Upper lobe of left lung (tissue), 6 donors: ENCODE measurements at regions not wholly inside any gene's neighbourhood (a gene's known extent, or its start where the extent isn't known, plus 50 kb on each side); places are given as distances from the start of the nearest gene placed in this dataset.

Experiments
- ATAC-seq, 2 donors: fragments of 200-7000 bp; cut with Tn5 transposase; one replicate each; pipeline ENCODE4 v1.9.1; 2022; ENCODE audit warnings: mild to moderate bottlenecking in 2 of 2, moderate library complexity in 2 of 2; ENCODE audit not compliant: low FRiP score in 2 of 2
- DNase-seq, 2 donors: peaks; one replicate each; pipeline ENCODE4 v3.0.0-alpha.2; 2019 to 2020
- H3K27ac ChIP-seq, 4 donors: fragments of 200-600 bp; sonication (generic); one replicate each; pipeline ENCODE4 v1.5.1; 2016 to 2019
- H3K27me3 ChIP-seq, 4 donors: fragments of 200-600 bp; sonication (generic); one replicate each; pipeline ENCODE4 v1.5.1; 2017 to 2019
- H3K36me3 ChIP-seq, 4 donors: fragments of 200-600 bp; sonication (generic); one replicate each; pipeline ENCODE4 v1.5.1; 2016 to 2019
- H3K4me1 ChIP-seq, 4 donors: fragments of 200-600 bp; sonication (generic); one replicate each; pipeline ENCODE4 v1.5.1; 2018 to 2019
- H3K4me3 ChIP-seq, 4 donors: fragments of 200-600 bp; sonication (generic); one replicate each; pipeline ENCODE4 v1.5.1; 2017 to 2019; ENCODE audit warnings: mild to moderate bottlenecking in 2 of 4, moderate library complexity in 1 of 4
- H3K9me3 ChIP-seq, 4 donors: fragments of 200-600 bp; sonication (generic); one replicate each; pipeline ENCODE4 v1.5.1; 2018 to 2019
- CTCF ChIP-seq, 6 experiments: fragments of 450-650 bp in 4 of 6; fragments of 200-600 bp in 2 of 6; sonication (generic) in 2 of 6; IDR thresholded peaks; one replicate each; pipeline ENCODE4 v1.5.1; 2016 to 2019; ENCODE audit warnings: antibody characterized with exemption in 6 of 6
- EP300 ChIP-seq, 4 donors: sonication (generic); formaldehyde crosslinking; IDR thresholded peaks; one replicate each; pipeline ENCODE4 v1.5.1; 2017; ENCODE audit warnings: antibody characterized with exemption in 4 of 4, control low read depth in 2 of 4
- POLR2A ChIP-seq, 4 donors: fragments of 450-650 bp; IDR thresholded peaks; one replicate each; pipeline ENCODE4 v1.5.1; 2016 to 2017; ENCODE audit warnings: antibody characterized with exemption in 4 of 4, mild to moderate bottlenecking in 2 of 4
- POLR2AphosphoS5 ChIP-seq, 2 donors: sonication (generic); formaldehyde crosslinking; IDR thresholded peaks; one replicate each; pipeline ENCODE4 v1.5.1; 2017; ENCODE audit warnings: antibody characterized with exemption in 2 of 2
- WGBS, 2 donors: methylation state at CpG; one replicate each; pipeline ENCODE4 v1.1.5; 2017 to 2018; 5-methylcytosine and 5-hydroxymethylcytosine counted together
- donor health status: DM: no; HTN: no; CAD: no; lungs with moderate emphysema.
- donor health status: DM: no; HTN: yes; CAD: no; lungs with severe emphysema.

- Histone ChIP-seq H3K9me3 (no peaks in the 10 kb centered on the region), H3K27me3 (no peaks in the 10 kb centered on the region), H3K36me3 (no peaks in the 10 kb centered on the region), H3K4me1 (no peaks in the 10 kb centered on the region), H3K4me3 (no peak overlapping the region), H3K27ac (no peak overlapping the region)
- DNase-seq, result no peak
- 94 to 97% methylated on average over 2 of the region's 2 CpGs for WGBS, 2 donors
- ATAC-seq, result no peak
- no peak for TF ChIP-seq EP300 (IDR thresholded peaks at IDR 0.05)
Measured at GRCh38 chr2:32887125-32887524, 59.6 kb upstream of the LTBP1 start.

DNA sequence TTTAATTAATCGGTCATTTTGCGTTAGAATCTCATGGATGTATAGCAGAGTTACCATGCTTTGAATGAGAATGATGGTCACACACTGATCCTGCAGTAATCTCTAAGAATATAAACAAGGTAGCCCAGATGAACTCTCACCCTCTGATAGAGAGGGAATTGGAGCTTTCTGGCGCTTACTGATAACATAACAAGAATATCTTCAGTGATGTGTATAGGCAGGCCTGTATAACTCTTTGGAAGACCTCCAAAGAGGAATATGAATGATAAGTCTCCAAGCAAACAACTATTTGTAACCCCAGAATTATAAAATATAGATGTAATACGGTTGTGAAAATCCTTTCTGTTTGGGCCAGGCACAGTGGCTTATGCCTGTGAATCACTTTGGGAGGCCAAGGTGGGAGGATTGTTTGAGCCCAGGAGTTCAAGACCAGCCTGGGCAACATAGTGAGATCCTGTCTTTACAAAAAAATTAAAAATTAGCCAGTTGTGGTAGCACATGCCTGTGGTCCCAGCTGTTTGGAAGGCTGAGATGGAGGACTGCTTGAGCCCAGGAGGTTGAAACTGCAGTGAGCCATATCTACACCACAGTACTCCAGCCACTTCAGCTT is 52.5 kb upstream of the LTBP1 start:
- TF ChIP-seq CTCF (IDR thresholded peaks at IDR 0.05) (no peak), POLR2AphosphoS5 (IDR thresholded peaks at IDR 0.05) (no peak), POLR2A (IDR thresholded peaks at IDR 0.05) (no peak), EP300 (IDR thresholded peaks at IDR 0.05) (no peak)
- no peaks in the 10 kb centered on the region for H3K27me3 ChIP-seq
- whole genome bisulfite sequencing, 2 donors, result 85 to 91% methylated on average over 4 of the region's 4 CpGs
- H3K4me3 ChIP-seq, result no peak overlapping the region
- no peak for DNase-seq
- ATAC-seq, result no peak
- no peaks in the 10 kb centered on the region for H3K4me1 ChIP-seq
- H3K36me3 ChIP-seq, result no peaks in the 10 kb centered on the region
- no peak overlapping the region for H3K27ac ChIP-seq
- peaks cover 0 to 5% (median 0%) of the 10 kb centered on the region in 4 donors for H3K9me3 ChIP-seq

GRCh38 chr2:32895424-32895823 is 51.3 kb upstream of the LTBP1 start:
- Histone ChIP-seq H3K9me3 (peaks cover 0 to 5% (median 0%) of the 10 kb centered on the region in 4 donors), H3K4me1 (no peaks in the 10 kb centered on the region), H3K27ac (no peak overlapping the region), H3K27me3 (no peaks in the 10 kb centered on the region), H3K36me3 (no peaks in the 10 kb centered on the region), H3K4me3 (no peak overlapping the region)
- 65 to 100% methylated on average over 1 of the region's 1 CpG for WGBS, 2 donors
- TF ChIP-seq CTCF (IDR thresholded peaks at IDR 0.05), result no peak
- no peak for TF ChIP-seq POLR2A (IDR thresholded peaks at IDR 0.05)
- no peak for TF ChIP-seq POLR2AphosphoS5 (IDR thresholded peaks at IDR 0.05)
- TF ChIP-seq EP300 (IDR thresholded peaks at IDR 0.05), result no peak
- no peak for DNase-seq
- ATAC-seq, result no peak
